Ishikawa (cell line): ENCODE measurements at regions not wholly inside any gene's neighbourhood (a gene's known extent, or its start where the extent isn't known, plus 50 kb on each side); places are given as distances from the start of the nearest gene placed in this dataset.

Experiments used
- FOXM1 ChIP-seq: IDR thresholded peaks from 2 replicates; pipeline ENCODE4 v1.6.1; 2012; ENCODE audit warnings: low read depth, borderline replicate concordance
- RAD21 ChIP-seq: IDR thresholded peaks from 2 replicates; pipeline ENCODE4 v1.6.1; 2012; ENCODE audit warnings: low read depth
- TAF1 ChIP-seq: IDR thresholded peaks from 2 replicates; pipeline ENCODE4 v1.6.1; 2012; ENCODE audit warnings: low read depth, mild to moderate bottlenecking
- TF ChIP-seq, protein P1 (sequence below): IDR thresholded peaks from 2 replicates; pipeline ENCODE4 v1.6.1; 2012; ENCODE audit warnings: low read depth, mild to moderate bottlenecking
- TF ChIP-seq, protein P2 (sequence below): IDR thresholded peaks from 2 replicates; pipeline ENCODE4 v1.6.1; 2012

DNA sequence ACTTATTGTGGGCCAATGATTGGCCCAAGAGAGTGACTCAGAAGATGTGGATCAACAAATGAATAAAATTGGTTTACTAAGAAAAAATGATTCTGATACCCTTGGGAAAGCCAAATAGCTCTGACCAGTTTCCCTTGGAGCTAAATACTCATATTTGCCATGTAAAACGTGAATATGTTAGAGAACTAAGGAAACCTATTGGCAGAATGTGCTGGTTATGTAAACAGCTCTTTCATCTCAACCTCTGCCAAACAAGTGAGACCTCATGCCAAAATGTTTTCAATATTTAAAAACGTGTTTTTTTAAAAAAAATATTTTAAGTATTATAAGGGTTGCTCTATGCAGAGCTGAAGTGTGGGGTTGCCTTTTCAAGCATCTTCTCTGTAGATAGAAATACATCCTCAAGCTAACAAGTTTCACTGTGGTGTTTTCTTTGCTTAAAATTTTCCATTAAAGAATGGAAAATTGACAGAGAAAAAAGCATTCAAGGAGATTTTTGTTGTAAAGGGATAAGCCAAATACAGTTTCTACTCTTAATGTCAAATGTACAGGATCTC is 186.9 kb upstream of the TUT7 start:
- TF ChIP-seq, protein P1, sequence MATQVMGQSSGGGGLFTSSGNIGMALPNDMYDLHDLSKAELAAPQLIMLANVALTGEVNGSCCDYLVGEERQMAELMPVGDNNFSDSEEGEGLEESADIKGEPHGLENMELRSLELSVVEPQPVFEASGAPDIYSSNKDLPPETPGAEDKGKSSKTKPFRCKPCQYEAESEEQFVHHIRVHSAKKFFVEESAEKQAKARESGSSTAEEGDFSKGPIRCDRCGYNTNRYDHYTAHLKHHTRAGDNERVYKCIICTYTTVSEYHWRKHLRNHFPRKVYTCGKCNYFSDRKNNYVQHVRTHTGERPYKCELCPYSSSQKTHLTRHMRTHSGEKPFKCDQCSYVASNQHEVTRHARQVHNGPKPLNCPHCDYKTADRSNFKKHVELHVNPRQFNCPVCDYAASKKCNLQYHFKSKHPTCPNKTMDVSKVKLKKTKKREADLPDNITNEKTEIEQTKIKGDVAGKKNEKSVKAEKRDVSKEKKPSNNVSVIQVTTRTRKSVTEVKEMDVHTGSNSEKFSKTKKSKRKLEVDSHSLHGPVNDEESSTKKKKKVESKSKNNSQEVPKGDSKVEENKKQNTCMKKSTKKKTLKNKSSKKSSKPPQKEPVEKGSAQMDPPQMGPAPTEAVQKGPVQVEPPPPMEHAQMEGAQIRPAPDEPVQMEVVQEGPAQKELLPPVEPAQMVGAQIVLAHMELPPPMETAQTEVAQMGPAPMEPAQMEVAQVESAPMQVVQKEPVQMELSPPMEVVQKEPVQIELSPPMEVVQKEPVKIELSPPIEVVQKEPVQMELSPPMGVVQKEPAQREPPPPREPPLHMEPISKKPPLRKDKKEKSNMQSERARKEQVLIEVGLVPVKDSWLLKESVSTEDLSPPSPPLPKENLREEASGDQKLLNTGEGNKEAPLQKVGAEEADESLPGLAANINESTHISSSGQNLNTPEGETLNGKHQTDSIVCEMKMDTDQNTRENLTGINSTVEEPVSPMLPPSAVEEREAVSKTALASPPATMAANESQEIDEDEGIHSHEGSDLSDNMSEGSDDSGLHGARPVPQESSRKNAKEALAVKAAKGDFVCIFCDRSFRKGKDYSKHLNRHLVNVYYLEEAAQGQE: no peak
- TF ChIP-seq RAD21: no peak
- TF ChIP-seq, protein P2, sequence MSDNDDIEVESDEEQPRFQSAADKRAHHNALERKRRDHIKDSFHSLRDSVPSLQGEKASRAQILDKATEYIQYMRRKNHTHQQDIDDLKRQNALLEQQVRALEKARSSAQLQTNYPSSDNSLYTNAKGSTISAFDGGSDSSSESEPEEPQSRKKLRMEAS: no peak
- TF ChIP-seq TAF1: no peak
- no peak for TF ChIP-seq FOXM1
